Renal cortex interstitium (tissue), 11 donors: ENCODE measurements at regions not wholly inside any gene's neighbourhood (a gene's known extent, or its start where the extent isn't known, plus 50 kb on each side); places are given as distances from the start of the nearest gene placed in this dataset.
"Not testable (repeated sequence)": the region's sequence is repeated elsewhere in the genome, so short reads cannot be mapped to it uniquely, and the experiment has no call there.

ENCODE experiments used
- DNase-seq, 11 donors: peaks; one replicate each; pipeline ENCODE4 v3.0.0-alpha.2; 2013; ENCODE audit warnings: low read depth in 9 of 11, low spot score in 4 of 11; ENCODE audit errors: extremely low read depth in 1 of 11

- DNase-seq: no peak
Observed at GRCh38 chrX:77346859-77347258, 100.3 kb upstream of the FGF16 start.

DNA sequence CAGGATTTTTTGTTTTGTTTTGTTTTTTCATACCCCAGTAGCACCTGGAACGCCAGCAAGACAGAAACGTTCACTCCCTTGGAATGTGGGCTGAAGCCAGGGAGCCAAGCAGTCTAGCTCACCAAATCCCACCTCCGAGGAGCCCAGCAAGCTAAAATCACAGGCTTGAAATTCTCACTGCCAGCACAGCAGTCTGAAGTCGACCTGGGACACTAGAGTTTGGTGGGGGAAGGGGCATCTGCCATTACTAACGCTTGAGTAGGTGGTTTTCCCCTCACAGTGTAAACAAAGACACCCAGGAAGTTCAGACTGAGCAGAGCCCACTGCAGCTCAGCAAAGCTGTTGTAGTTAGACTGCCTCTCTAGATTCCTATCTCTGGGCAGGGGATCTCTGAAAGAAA is 99.6 kb upstream of the FGF16 start:
- DNase-seq: no peak

DNA sequence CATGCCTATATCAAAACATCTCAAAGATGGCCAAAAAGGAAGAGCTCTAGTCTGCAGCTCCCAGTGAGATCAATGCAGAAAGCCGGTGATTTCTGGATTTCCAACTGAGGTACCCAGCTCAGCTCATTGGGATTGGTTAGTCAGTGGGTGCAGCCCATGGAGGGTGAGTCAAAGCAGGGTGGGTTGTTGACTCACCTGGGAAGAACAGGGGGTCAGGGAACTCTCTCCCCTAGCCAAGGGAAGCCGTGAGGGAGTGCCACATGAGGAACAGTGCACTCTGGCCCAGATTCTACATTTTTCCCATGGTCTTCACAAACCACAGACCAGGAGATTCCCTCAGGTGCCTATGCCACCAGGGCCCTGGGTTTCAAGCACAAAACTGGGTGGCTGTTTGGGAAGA is 57.3 kb upstream of the FGF16 start:
- no peak for DNase-seq

DNA sequence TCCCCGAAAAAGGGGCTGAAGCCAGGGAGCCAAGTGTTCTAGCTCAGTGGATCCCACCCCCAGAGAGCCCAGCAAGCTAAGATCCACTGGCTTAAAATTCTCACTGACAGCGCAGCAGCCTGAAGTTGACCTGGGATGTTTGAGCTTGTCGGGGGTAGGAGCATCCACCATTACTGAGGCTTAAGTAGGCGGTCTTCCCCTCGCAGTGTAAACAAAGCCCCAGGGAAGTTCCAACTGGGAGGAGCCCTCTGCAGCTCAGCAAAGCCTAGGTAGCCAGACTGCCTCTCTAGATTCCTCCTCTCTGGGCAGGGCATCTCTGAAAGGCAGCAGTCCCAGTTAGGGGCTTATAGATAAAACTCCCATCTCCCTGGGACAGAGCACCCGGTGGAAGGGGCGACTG is 56.8 kb upstream of the FGF16 start:
- not testable (repeated sequence) for DNase-seq

DNA sequence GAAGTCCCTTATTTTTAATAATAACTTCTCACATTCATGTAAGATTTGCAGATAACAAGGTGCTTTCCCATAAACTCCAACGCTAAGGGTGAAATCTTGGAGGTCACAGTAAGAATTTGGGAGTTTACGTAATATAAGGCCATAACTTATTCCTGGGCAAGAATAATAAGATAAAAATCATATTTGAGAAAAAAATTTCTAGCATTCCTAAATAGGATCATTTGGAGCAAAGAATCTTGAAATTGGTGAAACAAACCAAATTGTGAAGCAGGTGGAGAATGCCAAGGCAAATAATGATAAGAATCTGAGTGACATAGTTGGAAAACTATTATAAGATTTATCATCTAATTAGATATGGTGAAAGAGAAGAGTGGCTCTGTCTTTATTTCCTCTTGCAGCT is 50.4 kb upstream of the FGF16 start:
- no peak for DNase-seq
